CD4-positive, alpha-beta T cell (primary cell): ENCODE measurements at regions not wholly inside any gene's neighbourhood (a gene's known extent, or its start where the extent isn't known, plus 50 kb on each side); places are given as distances from the start of the nearest gene placed in this dataset.

Experiments
- ATAC-seq: fragments of 200-7000 bp; cut with Tn5 transposase; one replicate; pipeline ENCODE4 v1.10.0; 2022; ENCODE audit warnings: mild to moderate bottlenecking; ENCODE audit not compliant: poor library complexity
- CTCF ChIA-PET: fragments of 350-600 bp; sonication (Branson Sonifier 250); formaldehyde crosslinking; loops from one replicate; lab custom pipeline; 2021; ENCODE audit warnings: antibody characterized with exemption, inconsistent platforms; lab: Charles Lee
- POLR2A ChIA-PET: fragments of 350-600 bp; sonication (Branson Sonifier 250); formaldehyde crosslinking; loops from one replicate; lab custom pipeline; 2021; ENCODE audit warnings: antibody characterized with exemption, inconsistent platforms; lab: Charles Lee
- DNase-seq, 14 experiments: peaks; one replicate each; pipeline ENCODE4 v3.0.0-alpha.2; 2013 to 2020; ENCODE audit warnings: mixed read lengths in 2 of 14
- H3K27ac ChIP-seq, 2 donors: one replicate each; pipeline versions ENCODE4 v1.5.1 to v1.7.0; 2013; ENCODE audit warnings: low read length in 2 of 2, low read depth in 1 of 2, mild to moderate bottlenecking in 1 of 2
- H3K27me3 ChIP-seq, 2 experiments: 1 replicate in 1 of 2; 2 replicates in 1 of 2; pipeline versions ENCODE4 v1.6.1 to v1.7.0; 2013; ENCODE audit warnings: low read length in 2 of 2, control low read depth in 1 of 2, mild to moderate bottlenecking in 1 of 2, moderate library complexity in 1 of 2; ENCODE audit not compliant: insufficient read depth in 2 of 2, control insufficient read depth in 1 of 2
- H3K36me3 ChIP-seq: one replicate; pipeline ENCODE4 v1.6.1; 2013; ENCODE audit warnings: low read length, control low read depth; ENCODE audit not compliant: insufficient read depth
- H3K4me1 ChIP-seq: one replicate; pipeline ENCODE4 v1.6.1; 2013; ENCODE audit warnings: low read length, control low read depth; ENCODE audit not compliant: insufficient read depth
- H3K4me3 ChIP-seq: one replicate; pipeline ENCODE4 v1.5.1; 2013; ENCODE audit warnings: mild to moderate bottlenecking, low read length, moderate library complexity
- H3K9me3 ChIP-seq, 2 experiments: 1 replicate in 1 of 2; 2 replicates in 1 of 2; pipeline versions ENCODE4 v1.6.1 to v1.7.0; 2013; ENCODE audit warnings: low read length in 2 of 2, mild to moderate bottlenecking in 2 of 2, control low read depth in 1 of 2, moderate library complexity in 1 of 2; ENCODE audit not compliant: control insufficient read depth in 1 of 2, insufficient read depth in 1 of 2
- H3K27ac Mint-ChIP-seq: one replicate; pipeline ENCODE4 v1.8.0; 2020; ENCODE audit warnings: mixed read lengths
- H3K27me3 Mint-ChIP-seq: one replicate; pipeline ENCODE4 v1.8.0; 2021; ENCODE audit warnings: mixed read lengths
- H3K36me3 Mint-ChIP-seq: one replicate; pipeline ENCODE4 v1.8.0; 2021; ENCODE audit warnings: low read depth, mixed read lengths
- H3K4me1 Mint-ChIP-seq: one replicate; pipeline ENCODE4 v1.8.0; 2021; ENCODE audit warnings: low read depth, mixed read lengths
- H3K4me3 Mint-ChIP-seq: one replicate; pipeline ENCODE4 v1.8.0; 2020; ENCODE audit warnings: mild to moderate bottlenecking, mixed read lengths
- H3K9me3 Mint-ChIP-seq: one replicate; pipeline ENCODE4 v1.8.0; 2020; ENCODE audit warnings: mixed read lengths
- intact Hi-C, 2 experiments: fragments of 100-400 bp; cut with DNase I in 1 of 2; cut with micrococcal nuclease in 1 of 2; formaldehyde crosslinking; loops; one replicate each; pipeline versions ENCODE4 v1.15.1 to v1.9.0; 2023 to 2025; cut with DNase I, micrococcal nuclease
- TF ChIP-seq, protein P1 (sequence below): fragments of 200-600 bp; IDR thresholded peaks from one replicate; pipeline ENCODE4 v1.8.0; 2022; ENCODE audit warnings: antibody characterized with exemption, mild to moderate bottlenecking

DNA sequence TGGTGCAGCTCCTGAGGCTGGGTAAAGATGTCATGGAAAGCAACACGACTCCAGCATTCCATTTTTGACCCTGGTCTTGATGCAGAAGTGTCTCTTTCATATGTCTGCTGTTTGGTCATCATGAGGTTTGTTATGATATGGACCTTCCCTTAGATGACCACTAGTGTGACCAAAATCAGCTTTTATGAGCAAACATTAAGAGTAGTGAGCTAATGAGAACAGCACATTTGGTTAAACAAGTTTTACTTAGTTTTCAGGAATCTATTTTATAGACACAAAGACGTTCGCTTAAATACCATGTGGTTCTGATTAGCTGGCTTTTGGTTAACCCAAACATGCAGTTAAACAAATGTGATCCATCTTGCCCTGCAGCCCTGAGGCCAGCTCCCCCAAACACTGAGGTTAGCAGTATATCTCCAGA is 56.7 kb upstream of the ACTBL2 start:
- CTCF ChIA-PET, result no interaction called here
- intact Hi-C loops, result no loop called here

DNA sequence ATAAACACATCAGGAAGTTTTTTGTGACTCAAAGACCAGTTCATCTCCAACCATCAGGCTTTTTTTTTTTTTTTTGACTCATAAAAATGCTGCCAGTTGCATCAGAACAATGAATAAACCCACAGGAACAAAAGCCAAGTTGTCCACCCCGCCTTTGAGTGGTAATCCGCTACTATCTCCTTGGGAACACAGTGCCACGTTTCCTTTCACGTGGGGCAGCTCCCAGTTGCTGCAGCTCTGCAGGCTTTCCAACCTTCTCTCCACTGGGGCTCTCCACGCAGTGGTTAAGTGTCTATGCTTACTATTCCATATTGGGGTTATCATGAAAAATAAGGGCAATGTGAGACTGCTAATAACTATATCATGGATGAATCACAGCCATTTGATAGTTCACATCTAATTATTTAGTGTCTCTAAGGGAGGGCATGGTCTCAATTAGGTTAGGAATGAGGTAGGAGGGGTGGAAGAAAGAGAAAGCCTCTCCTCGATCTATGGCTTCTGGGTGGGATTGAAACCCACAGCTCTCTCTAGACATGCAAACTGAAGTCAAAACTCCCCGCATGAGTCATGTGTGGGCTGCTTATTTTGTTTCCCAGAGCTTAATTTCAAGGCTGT is 55.8 kb upstream of the ACTBL2 start:
- intact Hi-C loops, result no loop called here
- Histone ChIP-seq H3K9me3 (no peaks in the 10 kb centered on the region), H3K4me3 (no peak overlapping the region), H3K36me3 (no peaks in the 10 kb centered on the region), H3K27me3 (no peaks in the 10 kb centered on the region), H3K4me1 (no peaks in the 10 kb centered on the region), H3K27ac (no peak overlapping the region)
- TF ChIP-seq, protein P1, sequence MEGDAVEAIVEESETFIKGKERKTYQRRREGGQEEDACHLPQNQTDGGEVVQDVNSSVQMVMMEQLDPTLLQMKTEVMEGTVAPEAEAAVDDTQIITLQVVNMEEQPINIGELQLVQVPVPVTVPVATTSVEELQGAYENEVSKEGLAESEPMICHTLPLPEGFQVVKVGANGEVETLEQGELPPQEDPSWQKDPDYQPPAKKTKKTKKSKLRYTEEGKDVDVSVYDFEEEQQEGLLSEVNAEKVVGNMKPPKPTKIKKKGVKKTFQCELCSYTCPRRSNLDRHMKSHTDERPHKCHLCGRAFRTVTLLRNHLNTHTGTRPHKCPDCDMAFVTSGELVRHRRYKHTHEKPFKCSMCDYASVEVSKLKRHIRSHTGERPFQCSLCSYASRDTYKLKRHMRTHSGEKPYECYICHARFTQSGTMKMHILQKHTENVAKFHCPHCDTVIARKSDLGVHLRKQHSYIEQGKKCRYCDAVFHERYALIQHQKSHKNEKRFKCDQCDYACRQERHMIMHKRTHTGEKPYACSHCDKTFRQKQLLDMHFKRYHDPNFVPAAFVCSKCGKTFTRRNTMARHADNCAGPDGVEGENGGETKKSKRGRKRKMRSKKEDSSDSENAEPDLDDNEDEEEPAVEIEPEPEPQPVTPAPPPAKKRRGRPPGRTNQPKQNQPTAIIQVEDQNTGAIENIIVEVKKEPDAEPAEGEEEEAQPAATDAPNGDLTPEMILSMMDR, result no peak
- Mint-ChIP-seq H3K27ac (no peak overlapping the region), H3K27me3 (peaks cover 6% of the 10 kb centered on the region), H3K4me3 (no peak overlapping the region), H3K36me3 (no peaks in the 10 kb centered on the region), H3K4me1 (no peaks in the 10 kb centered on the region), H3K9me3 (no peaks in the 10 kb centered on the region)
- ChIA-PET CTCF (no interaction called here), POLR2A (no interaction called here)
- ATAC-seq (no peak), DNase-seq (no peak)

More for the DNA sequence above, 56.7 kb upstream of the ACTBL2 start:
- no peak for ATAC-seq
- TF ChIP-seq, protein P1, result no peak
- Mint-ChIP-seq H3K27me3 (peaks cover 6% of the 10 kb centered on the region), H3K4me1 (no peaks in the 10 kb centered on the region), H3K9me3 (no peaks in the 10 kb centered on the region), H3K27ac (no peak overlapping the region), H3K36me3 (no peaks in the 10 kb centered on the region), H3K4me3 (no peak overlapping the region)
- no peak overlapping the region for H3K27ac ChIP-seq
- POLR2A ChIA-PET, result no interaction called here
- H3K27me3 ChIP-seq, result no peaks in the 10 kb centered on the region
- no peak for DNase-seq
- no peaks in the 10 kb centered on the region for H3K36me3 ChIP-seq
- H3K9me3 ChIP-seq, result no peaks in the 10 kb centered on the region
- H3K4me1 ChIP-seq, result no peaks in the 10 kb centered on the region
- H3K4me3 ChIP-seq, result no peak overlapping the region

DNA sequence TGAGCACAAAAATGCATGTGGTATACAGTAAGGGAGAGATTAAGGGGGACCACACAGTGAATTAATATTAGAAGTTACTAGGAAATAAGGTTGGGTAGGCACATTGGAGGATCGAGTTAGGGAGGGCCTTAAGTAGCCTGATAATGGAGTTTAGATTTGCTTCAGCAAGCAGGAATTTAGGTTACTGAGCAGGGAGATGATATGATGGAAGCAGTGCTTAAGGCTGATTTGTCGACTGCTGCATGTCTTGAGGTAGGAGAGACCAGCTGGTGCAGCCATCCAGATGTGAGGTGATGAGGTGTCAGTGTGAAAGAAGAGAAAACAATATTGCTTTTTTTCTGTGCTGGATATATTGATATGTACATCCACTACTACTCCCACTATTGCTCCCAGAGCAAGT is 55.2 kb upstream of the ACTBL2 start:
- ATAC-seq (no peak), DNase-seq (no peak)
- Histone ChIP-seq H3K4me3 (no peak overlapping the region), H3K36me3 (no peaks in the 10 kb centered on the region), H3K4me1 (no peaks in the 10 kb centered on the region), H3K27me3 (no peaks in the 10 kb centered on the region), H3K9me3 (no peaks in the 10 kb centered on the region), H3K27ac (no peak overlapping the region)
- POLR2A ChIA-PET, result no interaction called here
- CTCF ChIA-PET, result no interaction called here
- Mint-ChIP-seq H3K27ac (no peak overlapping the region), H3K36me3 (no peaks in the 10 kb centered on the region), H3K9me3 (no peaks in the 10 kb centered on the region), H3K27me3 (peaks cover 6% of the 10 kb centered on the region), H3K4me1 (no peaks in the 10 kb centered on the region), H3K4me3 (no peak overlapping the region)
- intact Hi-C loops, result no loop called here
- TF ChIP-seq, protein P1, result no peak
